Type B pancreatic cell (in vitro differentiated cells): ENCODE measurements at regions not wholly inside any gene's neighbourhood (a gene's known extent, or its start where the extent isn't known, plus 50 kb on each side); places are given as distances from the start of the nearest gene placed in this dataset.

Experiments
- DNase-seq: peaks from one replicate; pipeline ENCODE4 v3.0.0; 2021; ENCODE audit warnings: mixed read lengths; ENCODE audit not compliant: unreplicated experiment; ENCODE audit errors: extremely low spot score
- H3K27ac Mint-ChIP-seq: 2 replicates; pipeline ENCODE4 v1.8.0; 2021; ENCODE audit warnings: mild to moderate bottlenecking, mixed read lengths
- H3K27me3 Mint-ChIP-seq: 2 replicates; pipeline ENCODE4 v1.8.0; 2021; ENCODE audit warnings: mixed read lengths
- H3K36me3 Mint-ChIP-seq: 2 replicates; pipeline ENCODE4 v1.8.0; 2021; ENCODE audit warnings: mixed read lengths
- H3K4me1 Mint-ChIP-seq: one replicate; pipeline ENCODE4 v1.8.0; 2021; ENCODE audit warnings: mixed read lengths; ENCODE audit not compliant: unreplicated experiment
- H3K4me3 Mint-ChIP-seq: 2 replicates; pipeline ENCODE4 v1.8.0; 2021; ENCODE audit warnings: mild to moderate bottlenecking, mixed read lengths
- H3K9me3 Mint-ChIP-seq: 2 replicates; pipeline ENCODE4 v1.8.0; 2021; ENCODE audit warnings: mixed read lengths
- TF ChIP-seq, protein P1 (sequence below): fragments of 200-600 bp; sonication (generic); conservative IDR thresholded peaks from 2 replicates; pipeline ENCODE4 v1.5.0; 2021; ENCODE audit warnings: antibody characterized with exemption, mild to moderate bottlenecking

DNA sequence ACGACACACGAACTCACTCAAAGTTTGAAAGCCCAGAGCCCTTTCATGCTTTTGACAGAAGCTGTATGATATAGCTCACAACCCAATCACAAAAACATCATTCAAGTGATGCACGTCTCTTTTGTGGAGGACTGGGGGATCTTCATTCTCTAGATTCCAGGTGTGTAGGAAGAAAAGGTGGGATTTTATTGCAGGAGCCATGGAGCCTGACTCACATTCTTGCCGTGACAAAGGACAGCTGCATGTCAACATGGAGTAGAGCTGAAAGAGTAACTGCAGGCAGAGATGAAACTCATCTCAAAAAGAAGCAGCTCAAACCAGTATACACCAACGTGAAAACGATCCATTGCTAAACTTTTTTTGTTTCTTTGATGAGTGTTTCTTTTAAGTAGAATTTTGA, 50.9 kb upstream of the PDE1A start:
- Mint-ChIP-seq H3K4me3 (no peak overlapping the region), H3K27ac (no peak overlapping the region), H3K4me1 (no peaks in the 10 kb centered on the region), H3K27me3 (no peaks in the 10 kb centered on the region), H3K9me3 (no peaks in the 10 kb centered on the region), H3K36me3 (no peaks in the 10 kb centered on the region)
- TF ChIP-seq, protein P1, sequence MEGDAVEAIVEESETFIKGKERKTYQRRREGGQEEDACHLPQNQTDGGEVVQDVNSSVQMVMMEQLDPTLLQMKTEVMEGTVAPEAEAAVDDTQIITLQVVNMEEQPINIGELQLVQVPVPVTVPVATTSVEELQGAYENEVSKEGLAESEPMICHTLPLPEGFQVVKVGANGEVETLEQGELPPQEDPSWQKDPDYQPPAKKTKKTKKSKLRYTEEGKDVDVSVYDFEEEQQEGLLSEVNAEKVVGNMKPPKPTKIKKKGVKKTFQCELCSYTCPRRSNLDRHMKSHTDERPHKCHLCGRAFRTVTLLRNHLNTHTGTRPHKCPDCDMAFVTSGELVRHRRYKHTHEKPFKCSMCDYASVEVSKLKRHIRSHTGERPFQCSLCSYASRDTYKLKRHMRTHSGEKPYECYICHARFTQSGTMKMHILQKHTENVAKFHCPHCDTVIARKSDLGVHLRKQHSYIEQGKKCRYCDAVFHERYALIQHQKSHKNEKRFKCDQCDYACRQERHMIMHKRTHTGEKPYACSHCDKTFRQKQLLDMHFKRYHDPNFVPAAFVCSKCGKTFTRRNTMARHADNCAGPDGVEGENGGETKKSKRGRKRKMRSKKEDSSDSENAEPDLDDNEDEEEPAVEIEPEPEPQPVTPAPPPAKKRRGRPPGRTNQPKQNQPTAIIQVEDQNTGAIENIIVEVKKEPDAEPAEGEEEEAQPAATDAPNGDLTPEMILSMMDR: no peak
- DNase-seq: no peak

DNA sequence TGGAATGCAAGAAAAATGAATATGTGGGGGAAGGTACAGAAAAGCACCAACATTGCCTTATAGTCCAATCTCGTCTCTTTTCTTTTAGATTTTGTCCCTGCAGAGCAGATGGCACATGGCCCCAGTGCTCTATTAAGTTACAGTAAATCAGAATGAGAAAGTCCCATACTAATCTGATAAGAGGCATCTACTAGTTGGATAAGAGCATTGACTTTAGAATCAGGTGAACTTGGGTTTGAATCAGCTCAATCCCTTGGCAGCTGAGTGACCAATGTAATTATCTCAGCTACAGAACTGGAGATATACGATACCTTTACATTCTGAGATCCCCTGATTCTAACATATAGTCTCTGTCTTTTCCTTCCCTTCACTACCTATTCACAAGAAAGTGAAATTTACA, 54.8 kb upstream of the PDE1A start:
- Mint-ChIP-seq H3K27ac (no peak overlapping the region), H3K9me3 (no peaks in the 10 kb centered on the region), H3K4me1 (no peaks in the 10 kb centered on the region), H3K36me3 (no peaks in the 10 kb centered on the region), H3K27me3 (no peaks in the 10 kb centered on the region), H3K4me3 (no peak overlapping the region)
- no peak for DNase-seq
- TF ChIP-seq, protein P1: no peak

DNA sequence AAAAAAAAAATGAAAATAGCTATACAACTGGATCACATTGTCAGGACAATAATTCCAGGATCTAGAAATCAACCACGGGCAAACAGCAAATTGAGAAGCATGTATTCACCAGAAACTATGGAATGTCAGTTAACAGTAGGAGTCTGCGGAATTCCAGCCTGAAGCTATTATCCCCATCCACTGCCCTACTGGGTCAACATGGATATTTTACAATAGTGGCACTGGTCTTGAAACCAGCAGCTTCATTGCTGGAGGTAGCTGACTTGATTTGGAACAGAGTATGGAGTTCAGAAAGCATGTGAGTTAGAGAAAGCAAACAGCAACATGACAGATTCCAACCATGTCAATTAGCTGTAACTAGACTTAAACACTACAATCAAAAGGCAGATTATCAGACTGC, 55.7 kb upstream of the PDE1A start:
- no peaks in the 10 kb centered on the region for H3K4me1 Mint-ChIP-seq
- H3K27me3 Mint-ChIP-seq: no peaks in the 10 kb centered on the region
- no peak overlapping the region for H3K4me3 Mint-ChIP-seq
- no peaks in the 10 kb centered on the region for H3K36me3 Mint-ChIP-seq
- DNase-seq: no peak
- no peaks in the 10 kb centered on the region for H3K9me3 Mint-ChIP-seq
- TF ChIP-seq, protein P1: no peak
- H3K27ac Mint-ChIP-seq: no peak overlapping the region

DNA sequence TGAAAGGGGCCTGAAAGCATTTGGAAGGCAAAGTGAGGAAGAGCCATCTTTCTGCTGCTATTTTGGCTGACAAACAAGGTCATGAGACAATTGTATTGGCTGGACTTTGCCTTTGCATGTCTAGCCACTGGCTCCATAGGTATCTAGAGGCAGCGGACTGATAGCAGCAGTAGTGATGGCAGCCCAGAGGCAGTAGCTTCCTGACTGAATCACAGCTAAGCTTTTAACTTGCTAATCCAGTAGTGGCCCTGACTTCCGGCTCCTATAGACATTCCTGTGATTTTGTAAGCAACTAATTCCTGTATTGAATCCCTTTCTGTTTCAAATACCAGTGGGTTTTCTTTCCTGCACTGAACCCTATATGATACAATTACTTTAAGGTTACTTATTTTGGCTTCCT, 69.8 kb upstream of the PDE1A start:
- Mint-ChIP-seq H3K27ac (no peak overlapping the region), H3K4me3 (no peak overlapping the region), H3K9me3 (no peaks in the 10 kb centered on the region), H3K4me1 (no peaks in the 10 kb centered on the region), H3K27me3 (no peaks in the 10 kb centered on the region), H3K36me3 (no peaks in the 10 kb centered on the region)
- TF ChIP-seq, protein P1: no peak
- DNase-seq: no peak

DNA sequence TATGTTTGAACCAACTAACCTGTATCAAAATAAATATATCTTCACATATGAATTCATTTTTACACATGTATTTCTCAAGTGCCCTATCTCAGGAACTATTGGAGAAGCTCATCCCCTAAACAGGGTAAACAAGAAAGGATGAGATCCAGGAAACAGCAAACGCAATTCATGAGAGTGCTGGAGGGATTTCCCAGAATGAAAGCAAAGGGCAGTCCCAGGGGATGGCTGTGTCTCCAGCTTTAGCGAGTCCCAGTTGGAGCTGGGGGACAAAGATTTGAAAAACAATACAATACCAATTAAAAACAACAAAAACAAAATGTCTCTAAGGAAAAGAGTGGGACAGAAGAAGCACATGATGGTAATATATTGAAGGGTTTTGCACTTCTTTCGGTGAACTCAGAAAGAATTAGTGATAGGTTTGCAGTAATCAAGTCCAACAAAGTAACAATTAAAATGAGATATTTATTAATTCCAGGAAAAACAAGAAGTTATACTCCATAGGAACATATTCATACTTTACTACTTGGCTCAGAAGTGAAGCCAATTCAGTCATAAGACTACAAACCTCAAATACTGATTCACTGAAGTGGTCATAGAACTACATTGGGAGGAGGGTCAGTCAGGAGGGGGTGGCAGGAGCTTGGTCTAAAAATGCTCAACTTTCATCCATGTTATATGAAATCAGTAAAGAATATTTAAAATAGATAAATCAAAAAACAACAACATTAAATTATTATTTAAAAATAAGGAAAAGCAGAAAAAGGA, 73.1 kb upstream of the PDE1A start:
- H3K4me3 Mint-ChIP-seq: no peak overlapping the region
- H3K4me1 Mint-ChIP-seq: no peaks in the 10 kb centered on the region
- H3K27me3 Mint-ChIP-seq: no peaks in the 10 kb centered on the region
- TF ChIP-seq, protein P1: no peak
- DNase-seq: no peak
- no peak overlapping the region for H3K27ac Mint-ChIP-seq
- no peaks in the 10 kb centered on the region for H3K9me3 Mint-ChIP-seq
- H3K36me3 Mint-ChIP-seq: no peaks in the 10 kb centered on the region
